A673 (cell line): ENCODE measurements at regions not wholly inside any gene's neighbourhood (a gene's known extent, or its start where the extent isn't known, plus 50 kb on each side); places are given as distances from the start of the nearest gene placed in this dataset.

ENCODE experiments used
- CTCF ChIP-seq: fragments of 300-800, 200-600 bp; sonication (generic); conservative IDR thresholded peaks from 2 replicates; pipeline ENCODE4 v1.5.1; 2017; ENCODE audit warnings: low read depth, mild to moderate bottlenecking, antibody characterized with exemption, low read length, moderate library complexity, mixed read lengths
- EZH2 ChIP-seq: fragments of 200-600 bp; sonication (generic); IDR thresholded peaks from 2 replicates; pipeline ENCODE4 v1.6.1; 2017; ENCODE audit warnings: borderline replicate concordance, low read depth, mild to moderate bottlenecking, mixed read lengths, antibody characterized with exemption, low read length; ENCODE audit not compliant: poor library complexity, severe bottlenecking

DNA sequence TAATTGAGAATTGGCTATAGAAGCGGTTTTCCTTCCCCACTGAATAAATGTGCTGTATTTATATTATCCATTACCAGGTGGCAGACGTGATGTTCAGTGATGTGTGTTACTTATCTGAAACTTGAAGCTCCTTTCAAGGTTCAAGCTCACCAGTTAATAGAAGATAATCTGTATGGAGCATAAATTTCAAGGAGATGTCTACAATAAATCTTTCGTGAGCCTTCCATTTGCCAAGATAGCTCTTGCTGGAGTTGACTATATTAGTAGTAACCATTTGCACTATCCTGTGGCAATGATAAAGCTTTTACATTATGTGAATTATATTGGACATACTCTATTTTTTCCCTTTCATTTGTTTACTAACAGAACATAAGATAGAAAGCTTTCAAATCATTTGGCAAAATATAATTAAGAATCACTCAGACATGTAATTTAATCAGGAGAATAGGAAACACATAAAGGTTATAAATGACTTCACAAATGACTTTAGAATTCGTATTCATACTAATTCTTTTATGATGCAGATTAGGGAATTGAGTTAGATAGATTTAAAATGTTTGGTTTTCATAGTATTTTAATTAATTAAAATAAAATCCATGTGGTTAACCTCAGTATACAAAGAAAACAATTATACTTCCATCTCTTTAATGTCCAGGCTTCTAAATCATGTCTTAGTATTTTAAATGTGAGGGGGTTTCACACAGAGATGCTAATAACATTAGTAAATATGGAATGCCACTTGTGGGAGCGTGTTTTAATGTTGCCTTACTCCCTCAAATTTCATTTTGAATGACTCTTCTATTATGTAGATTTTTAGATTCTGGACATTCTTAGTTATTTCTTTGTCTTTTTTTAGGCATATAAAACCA, 664.4 kb upstream of the CDH8 start:
- TF ChIP-seq CTCF (no peak), EZH2 (no peak)
